ENCODE measurements at regions not wholly inside any gene's neighbourhood (a gene's known extent, or its start where the extent isn't known, plus 50 kb on each side); places are given as distances from the start of the nearest gene placed in this dataset.

DNA sequence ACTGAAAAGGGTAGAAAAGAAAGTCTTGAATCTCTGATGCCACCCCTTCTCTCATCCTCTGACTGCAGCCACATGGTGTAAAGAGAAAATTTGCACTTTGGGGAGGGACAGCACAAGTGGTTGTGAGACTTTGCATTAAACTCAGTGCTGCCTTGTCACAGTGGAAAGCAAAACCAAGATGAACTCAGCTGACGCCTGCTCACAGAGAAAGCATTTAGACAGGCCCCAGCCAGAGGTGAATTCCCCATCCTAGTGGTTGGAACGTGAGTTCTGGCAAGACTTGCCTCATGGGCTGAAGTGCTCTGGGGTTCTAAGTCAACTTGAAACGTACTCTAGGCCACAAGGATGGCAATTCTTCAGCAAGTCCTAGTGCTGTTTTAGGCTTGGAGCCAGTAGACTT lies 1101.4 kb downstream of the ADGRL3 start:
- TF ChIP-seq, protein P1, sequence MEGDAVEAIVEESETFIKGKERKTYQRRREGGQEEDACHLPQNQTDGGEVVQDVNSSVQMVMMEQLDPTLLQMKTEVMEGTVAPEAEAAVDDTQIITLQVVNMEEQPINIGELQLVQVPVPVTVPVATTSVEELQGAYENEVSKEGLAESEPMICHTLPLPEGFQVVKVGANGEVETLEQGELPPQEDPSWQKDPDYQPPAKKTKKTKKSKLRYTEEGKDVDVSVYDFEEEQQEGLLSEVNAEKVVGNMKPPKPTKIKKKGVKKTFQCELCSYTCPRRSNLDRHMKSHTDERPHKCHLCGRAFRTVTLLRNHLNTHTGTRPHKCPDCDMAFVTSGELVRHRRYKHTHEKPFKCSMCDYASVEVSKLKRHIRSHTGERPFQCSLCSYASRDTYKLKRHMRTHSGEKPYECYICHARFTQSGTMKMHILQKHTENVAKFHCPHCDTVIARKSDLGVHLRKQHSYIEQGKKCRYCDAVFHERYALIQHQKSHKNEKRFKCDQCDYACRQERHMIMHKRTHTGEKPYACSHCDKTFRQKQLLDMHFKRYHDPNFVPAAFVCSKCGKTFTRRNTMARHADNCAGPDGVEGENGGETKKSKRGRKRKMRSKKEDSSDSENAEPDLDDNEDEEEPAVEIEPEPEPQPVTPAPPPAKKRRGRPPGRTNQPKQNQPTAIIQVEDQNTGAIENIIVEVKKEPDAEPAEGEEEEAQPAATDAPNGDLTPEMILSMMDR (IDR thresholded peaks at IDR 0.05) = no peak
- TF ChIP-seq, protein P2, sequence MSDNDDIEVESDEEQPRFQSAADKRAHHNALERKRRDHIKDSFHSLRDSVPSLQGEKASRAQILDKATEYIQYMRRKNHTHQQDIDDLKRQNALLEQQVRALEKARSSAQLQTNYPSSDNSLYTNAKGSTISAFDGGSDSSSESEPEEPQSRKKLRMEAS (IDR thresholded peaks at IDR 0.05; ENCODE audit: low read depth) = no peak
- TF ChIP-seq EP300 (IDR thresholded peaks at IDR 0.05; ENCODE audit: borderline replicate concordance in 1 of 2, low read depth in 1 of 2, low read length in 1 of 2) (no peak), TAF1 (IDR thresholded peaks at IDR 0.05; ENCODE audit: borderline replicate concordance, low read depth, low read length) (no peak), RFX5 (IDR thresholded peaks at IDR 0.05; ENCODE audit: low read length) (no peak), EZH2phosphoT487 (IDR thresholded peaks at IDR 0.05; ENCODE audit: borderline replicate concordance, low read depth) (no peak), RAD21 (IDR thresholded peaks at IDR 0.05; ENCODE audit: low read length) (no peak)
- TF ChIP-seq, protein P3, sequence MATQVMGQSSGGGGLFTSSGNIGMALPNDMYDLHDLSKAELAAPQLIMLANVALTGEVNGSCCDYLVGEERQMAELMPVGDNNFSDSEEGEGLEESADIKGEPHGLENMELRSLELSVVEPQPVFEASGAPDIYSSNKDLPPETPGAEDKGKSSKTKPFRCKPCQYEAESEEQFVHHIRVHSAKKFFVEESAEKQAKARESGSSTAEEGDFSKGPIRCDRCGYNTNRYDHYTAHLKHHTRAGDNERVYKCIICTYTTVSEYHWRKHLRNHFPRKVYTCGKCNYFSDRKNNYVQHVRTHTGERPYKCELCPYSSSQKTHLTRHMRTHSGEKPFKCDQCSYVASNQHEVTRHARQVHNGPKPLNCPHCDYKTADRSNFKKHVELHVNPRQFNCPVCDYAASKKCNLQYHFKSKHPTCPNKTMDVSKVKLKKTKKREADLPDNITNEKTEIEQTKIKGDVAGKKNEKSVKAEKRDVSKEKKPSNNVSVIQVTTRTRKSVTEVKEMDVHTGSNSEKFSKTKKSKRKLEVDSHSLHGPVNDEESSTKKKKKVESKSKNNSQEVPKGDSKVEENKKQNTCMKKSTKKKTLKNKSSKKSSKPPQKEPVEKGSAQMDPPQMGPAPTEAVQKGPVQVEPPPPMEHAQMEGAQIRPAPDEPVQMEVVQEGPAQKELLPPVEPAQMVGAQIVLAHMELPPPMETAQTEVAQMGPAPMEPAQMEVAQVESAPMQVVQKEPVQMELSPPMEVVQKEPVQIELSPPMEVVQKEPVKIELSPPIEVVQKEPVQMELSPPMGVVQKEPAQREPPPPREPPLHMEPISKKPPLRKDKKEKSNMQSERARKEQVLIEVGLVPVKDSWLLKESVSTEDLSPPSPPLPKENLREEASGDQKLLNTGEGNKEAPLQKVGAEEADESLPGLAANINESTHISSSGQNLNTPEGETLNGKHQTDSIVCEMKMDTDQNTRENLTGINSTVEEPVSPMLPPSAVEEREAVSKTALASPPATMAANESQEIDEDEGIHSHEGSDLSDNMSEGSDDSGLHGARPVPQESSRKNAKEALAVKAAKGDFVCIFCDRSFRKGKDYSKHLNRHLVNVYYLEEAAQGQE (IDR thresholded peaks at IDR 0.05; ENCODE audit: low read depth, low read length) = no peak
